GM12891 (cell line): ENCODE measurements at regions not wholly inside any gene's neighbourhood (a gene's known extent, or its start where the extent isn't known, plus 50 kb on each side); places are given as distances from the start of the nearest gene placed in this dataset.

ENCODE experiments used
- PAX5 ChIP-seq: IDR thresholded peaks from 2 replicates; pipeline ENCODE4 v1.6.1; 2011; ENCODE audit warnings: low read length, moderate library complexity, mild to moderate bottlenecking; ENCODE audit not compliant: insufficient read depth, severe bottlenecking
- POLR2A ChIP-seq: IDR thresholded peaks from 2 replicates; pipeline ENCODE4 v1.6.1; 2011; ENCODE audit warnings: low read depth, low read length, control low read depth
- POLR2AphosphoS5 ChIP-seq: IDR thresholded peaks from 2 replicates; pipeline ENCODE4 v1.6.1; 2011; ENCODE audit warnings: low read depth, low read length, control low read depth
- POU2F2 ChIP-seq: IDR thresholded peaks from 2 replicates; pipeline ENCODE4 v1.6.1; 2011; ENCODE audit warnings: low read depth, mild to moderate bottlenecking, control low read depth, low read length, moderate library complexity
- SPI1 ChIP-seq: IDR thresholded peaks from 2 replicates; pipeline ENCODE4 v1.6.1; 2011; ENCODE audit warnings: low read depth, low read length, control low read depth
- TAF1 ChIP-seq: IDR thresholded peaks from 2 replicates; pipeline ENCODE4 v1.6.1; 2011; ENCODE audit warnings: low read depth, low read length, control low read depth

DNA sequence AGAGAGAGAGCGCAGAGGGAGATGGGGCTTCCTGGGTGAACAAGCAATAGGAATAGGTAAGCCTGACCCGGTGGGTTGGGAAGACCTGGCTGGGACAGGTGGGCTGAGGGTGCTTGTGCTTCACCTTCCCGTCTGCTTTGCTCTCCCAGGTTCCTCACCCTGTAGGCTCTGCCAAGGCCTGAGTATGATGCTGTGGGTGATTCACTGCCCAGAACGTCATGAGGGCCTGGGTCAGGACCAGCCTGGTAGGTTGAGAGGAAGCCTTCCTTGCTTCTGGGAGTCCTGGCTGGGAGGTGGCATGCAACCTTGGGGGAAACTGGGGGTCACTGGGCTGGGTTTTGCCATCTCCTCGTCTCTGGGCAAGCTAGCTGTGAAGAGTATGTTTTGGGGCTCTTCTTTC, 220.2 kb upstream of the APCDD1 start:
- TF ChIP-seq TAF1: no peak
- TF ChIP-seq POLR2A: no peak
- TF ChIP-seq POLR2AphosphoS5: no peak
- no peak for TF ChIP-seq SPI1
- no peak for TF ChIP-seq POU2F2
- no peak for TF ChIP-seq PAX5
